MG63 (cell line): ENCODE measurements at regions not wholly inside any gene's neighbourhood (a gene's known extent, or its start where the extent isn't known, plus 50 kb on each side); places are given as distances from the start of the nearest gene placed in this dataset.

ENCODE experiments used
- DNase-seq: peaks from one replicate; pipeline ENCODE4 v3.0.0-alpha.2; 2020
- H3K27me3 ChIP-seq: fragments of 250-450 bp; sonication (Bioruptor Pico); 2 replicates; pipeline ENCODE4 v1.5.1; 2020; ENCODE audit warnings: mild to moderate bottlenecking, moderate library complexity
- H3K36me3 ChIP-seq: fragments of 250-450 bp; sonication (Bioruptor Pico); 2 replicates; pipeline ENCODE4 v1.5.1; 2020; ENCODE audit warnings: mild to moderate bottlenecking, moderate library complexity
- H3K4me3 ChIP-seq: fragments of 250-450 bp; sonication (Bioruptor Pico); 2 replicates; pipeline ENCODE4 v1.5.1; 2020; ENCODE audit warnings: mild to moderate bottlenecking, moderate library complexity
- H3K9me3 ChIP-seq: fragments of 250-450 bp; sonication (Bioruptor Pico); 2 replicates; pipeline ENCODE4 v1.5.1; 2020; ENCODE audit warnings: mild to moderate bottlenecking, moderate library complexity

DNA sequence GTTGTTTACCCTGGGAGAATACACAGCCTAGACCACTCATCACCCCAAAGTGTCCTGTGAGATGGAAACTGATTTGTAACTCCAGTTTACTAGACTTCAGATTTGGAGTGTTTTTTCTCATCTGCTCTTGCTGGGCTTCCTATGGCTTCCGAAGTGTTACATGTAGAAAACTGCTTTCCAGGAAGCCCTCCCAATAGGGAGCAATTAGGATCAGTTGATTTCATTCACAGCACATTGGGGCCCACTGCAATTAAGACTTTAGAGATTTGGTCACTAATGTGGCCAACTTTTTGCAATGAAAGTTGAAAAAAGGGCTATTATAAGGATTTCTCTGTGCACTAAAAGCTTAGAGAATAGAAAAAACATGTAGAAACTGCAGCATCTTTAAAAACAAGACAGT, 656.6 kb upstream of the CHAC2 start:
- DNase-seq: no peak
- Histone ChIP-seq H3K4me3 (no peak overlapping the region), H3K9me3 (no peaks in the 10 kb centered on the region), H3K36me3 (no peaks in the 10 kb centered on the region), H3K27me3 (no peaks in the 10 kb centered on the region)

DNA sequence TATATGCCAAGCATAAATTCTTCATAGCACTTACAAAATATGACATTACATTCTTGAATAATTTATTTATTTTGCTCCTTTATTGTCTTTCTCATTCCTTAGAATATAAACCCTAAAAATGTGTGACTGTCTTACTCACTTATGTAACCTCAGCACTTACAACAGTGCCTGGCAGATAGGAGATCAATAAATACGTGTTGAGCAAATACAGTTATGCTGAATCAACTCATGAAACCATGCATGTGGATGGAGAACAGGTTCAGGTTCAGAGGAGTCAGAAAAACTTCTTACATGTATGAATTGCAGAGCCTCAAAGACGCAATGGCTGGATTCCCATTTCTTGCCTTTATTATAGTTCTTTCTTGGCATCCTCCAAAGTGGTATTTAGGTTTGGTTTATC, 659.4 kb upstream of the CHAC2 start:
- DNase-seq: no peak
- Histone ChIP-seq H3K9me3 (no peaks in the 10 kb centered on the region), H3K36me3 (no peaks in the 10 kb centered on the region)

DNA sequence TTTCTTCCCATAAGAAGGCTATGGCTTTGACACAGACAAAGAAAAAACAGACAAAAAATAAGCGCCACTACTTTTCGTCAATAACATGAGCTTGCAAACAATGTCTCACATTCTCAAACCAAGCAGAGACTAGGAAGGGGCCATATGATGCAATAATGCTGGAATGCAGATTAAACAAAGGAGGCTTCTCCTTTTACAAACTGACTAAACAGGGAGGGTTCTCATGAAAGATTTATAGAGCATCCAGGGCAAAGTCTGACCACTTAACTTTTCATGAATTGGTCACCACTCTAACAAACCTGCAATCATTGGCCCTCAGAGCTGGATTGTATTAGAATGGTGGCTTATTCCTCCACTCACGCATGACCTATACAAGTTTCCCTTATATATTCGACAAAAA, 663.3 kb upstream of the CHAC2 start:
- Histone ChIP-seq H3K4me3 (no peak overlapping the region), H3K9me3 (no peaks in the 10 kb centered on the region), H3K27me3 (no peaks in the 10 kb centered on the region), H3K36me3 (no peaks in the 10 kb centered on the region)
- no peak for DNase-seq

More for the DNA sequence above, 659.4 kb upstream of the CHAC2 start:
- H3K27me3 ChIP-seq: no peaks in the 10 kb centered on the region
- no peak overlapping the region for H3K4me3 ChIP-seq

DNA sequence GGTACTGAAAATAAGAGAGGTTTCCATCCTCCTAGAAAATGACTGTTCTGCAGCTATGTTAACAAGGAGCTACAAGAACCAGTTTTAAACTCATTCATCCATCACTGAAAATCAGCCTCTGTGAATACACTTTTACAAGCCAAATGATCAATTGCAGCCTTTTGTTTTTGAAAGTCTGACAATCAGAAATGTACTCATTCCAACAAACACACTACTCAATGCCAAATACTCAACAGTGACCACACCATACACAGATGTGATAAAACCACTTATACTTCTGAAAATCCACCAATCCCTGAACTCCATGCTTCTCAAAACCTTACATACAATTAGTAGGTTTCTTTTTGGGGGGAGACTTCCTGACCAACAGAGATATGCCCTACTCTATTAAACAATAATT, 663.9 kb upstream of the CHAC2 start:
- no peak for DNase-seq
- Histone ChIP-seq H3K4me3 (no peak overlapping the region), H3K27me3 (no peaks in the 10 kb centered on the region), H3K36me3 (no peaks in the 10 kb centered on the region), H3K9me3 (no peaks in the 10 kb centered on the region)

DNA sequence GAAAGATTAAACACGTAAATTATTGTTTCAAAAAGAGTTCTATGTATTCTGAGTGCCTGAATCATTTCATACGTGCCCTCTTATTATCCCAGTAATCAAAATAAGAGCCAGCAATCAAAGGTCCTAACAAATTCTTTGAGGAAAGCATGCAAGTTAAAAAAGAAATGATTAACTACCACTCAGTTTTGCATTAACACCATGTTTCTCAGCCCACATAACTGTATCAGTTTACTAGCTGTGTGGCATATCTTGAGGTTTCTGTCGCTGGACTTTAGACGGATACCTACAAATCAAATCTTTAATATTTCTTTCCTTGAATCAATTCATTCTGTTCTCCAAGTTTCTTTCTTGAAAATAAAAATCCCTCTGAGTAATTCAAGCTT, 668.9 kb upstream of the CHAC2 start:
- no peaks in the 10 kb centered on the region for H3K36me3 ChIP-seq
- no peak for DNase-seq

DNA sequence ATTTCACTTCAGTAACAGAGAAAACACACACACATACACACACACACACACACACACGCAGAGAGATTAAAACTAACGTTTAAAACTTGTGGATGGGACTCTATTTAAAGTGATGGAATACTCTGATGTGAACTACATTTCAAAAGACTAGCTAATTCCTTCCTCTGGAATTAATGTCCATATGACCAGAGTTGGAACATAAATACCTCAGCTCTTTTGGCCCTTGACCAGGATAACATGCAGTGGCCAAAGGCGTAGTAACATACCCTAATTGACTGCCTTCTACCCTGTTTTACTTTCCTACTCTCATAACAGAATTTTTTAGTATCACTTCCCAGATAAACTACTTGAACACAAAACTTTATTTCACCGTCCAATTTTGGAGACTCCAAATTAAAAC, 671.3 kb upstream of the CHAC2 start:
- DNase-seq: no peak
- Histone ChIP-seq H3K27me3 (no peaks in the 10 kb centered on the region), H3K36me3 (no peaks in the 10 kb centered on the region), H3K4me3 (no peak overlapping the region), H3K9me3 (no peaks in the 10 kb centered on the region)

More for the DNA sequence above, 668.9 kb upstream of the CHAC2 start:
- no peaks in the 10 kb centered on the region for H3K27me3 ChIP-seq
- no peaks in the 10 kb centered on the region for H3K9me3 ChIP-seq
- H3K4me3 ChIP-seq: no peak overlapping the region

DNA sequence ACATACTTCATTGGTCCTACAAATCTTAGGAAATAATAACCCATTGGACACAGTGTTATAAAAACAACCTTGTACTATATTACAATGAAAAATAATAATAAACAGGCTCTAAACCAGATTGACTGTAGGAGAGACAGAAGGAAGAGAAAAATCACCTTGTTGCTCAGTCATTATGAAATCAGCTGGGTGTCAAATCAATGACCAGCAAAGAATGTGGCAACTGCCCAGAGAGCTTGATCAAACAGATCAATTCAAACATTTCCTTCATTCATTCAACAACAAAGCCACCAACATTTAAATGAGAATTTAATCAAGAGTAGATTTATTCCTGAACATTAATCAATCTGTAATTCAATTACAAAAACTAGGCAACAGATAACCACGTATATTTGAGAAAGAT, 671.9 kb upstream of the CHAC2 start:
- H3K4me3 ChIP-seq: no peak overlapping the region
- no peaks in the 10 kb centered on the region for H3K9me3 ChIP-seq
- H3K36me3 ChIP-seq: no peaks in the 10 kb centered on the region
- no peaks in the 10 kb centered on the region for H3K27me3 ChIP-seq
- DNase-seq: no peak

DNA sequence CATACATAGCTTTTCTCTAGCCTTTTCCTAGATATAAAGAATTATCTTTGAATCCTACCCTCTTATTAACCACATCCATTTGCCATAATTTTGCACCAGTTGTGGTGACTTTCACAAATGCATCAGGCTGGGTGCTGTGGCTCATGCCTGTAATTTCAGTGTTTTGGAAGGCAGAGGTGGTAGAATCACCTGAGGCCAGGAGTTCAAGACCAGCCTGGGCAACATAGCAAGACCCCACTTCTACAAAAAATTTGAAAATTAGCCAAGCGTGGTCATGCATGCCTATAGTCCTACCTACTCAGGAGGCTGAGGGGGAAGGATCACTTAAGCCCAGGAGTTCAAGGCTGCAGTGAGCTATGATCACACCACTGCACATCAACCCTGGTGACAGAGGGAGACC, 672.4 kb upstream of the CHAC2 start:
- no peak for DNase-seq
- Histone ChIP-seq H3K9me3 (no peaks in the 10 kb centered on the region), H3K36me3 (no peaks in the 10 kb centered on the region), H3K4me3 (no peak overlapping the region), H3K27me3 (no peaks in the 10 kb centered on the region)

DNA sequence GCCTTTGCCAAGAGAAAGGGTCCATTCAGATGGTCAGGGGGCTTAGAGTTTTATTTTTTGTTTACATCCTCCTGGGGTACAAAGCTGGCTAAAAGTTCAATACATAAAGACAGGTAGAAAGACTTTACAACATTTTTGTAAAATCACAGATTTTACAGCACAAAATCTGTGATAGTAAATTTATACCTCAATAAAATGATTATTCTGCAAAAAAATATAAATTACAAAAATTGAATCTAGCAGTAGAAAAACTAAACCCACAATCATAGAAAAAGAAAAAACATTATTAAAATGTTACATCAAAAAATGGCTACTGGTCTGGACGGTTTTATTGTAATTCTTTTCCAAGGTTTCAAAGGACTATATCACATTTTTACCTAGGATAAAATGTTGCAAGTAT, 674.2 kb upstream of the CHAC2 start:
- H3K9me3 ChIP-seq: no peaks in the 10 kb centered on the region
- no peaks in the 10 kb centered on the region for H3K27me3 ChIP-seq
- DNase-seq: no peak
- H3K4me3 ChIP-seq: no peak overlapping the region
- no peaks in the 10 kb centered on the region for H3K36me3 ChIP-seq

DNA sequence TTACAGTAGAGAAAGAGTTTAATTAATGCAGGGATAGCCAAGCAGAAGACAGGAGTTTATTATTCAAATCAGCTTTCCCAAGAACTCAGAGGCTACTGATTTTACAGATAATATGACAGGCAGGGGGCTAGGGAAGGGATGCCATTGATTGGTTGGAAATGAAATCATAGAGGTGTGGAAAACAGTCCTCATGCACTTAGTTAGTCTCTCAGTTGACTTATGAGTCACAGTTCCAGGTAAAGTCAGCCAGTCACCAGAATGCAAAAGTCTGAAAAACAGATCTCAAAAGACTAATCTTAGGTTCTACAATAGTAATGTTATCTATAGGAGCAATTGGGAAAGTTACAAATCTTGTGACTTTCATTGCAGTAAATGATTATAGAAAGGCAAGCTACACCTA, 676.4 kb upstream of the CHAC2 start:
- Histone ChIP-seq H3K36me3 (no peaks in the 10 kb centered on the region), H3K4me3 (no peak overlapping the region), H3K9me3 (no peaks in the 10 kb centered on the region), H3K27me3 (no peaks in the 10 kb centered on the region)
- DNase-seq: no peak

DNA sequence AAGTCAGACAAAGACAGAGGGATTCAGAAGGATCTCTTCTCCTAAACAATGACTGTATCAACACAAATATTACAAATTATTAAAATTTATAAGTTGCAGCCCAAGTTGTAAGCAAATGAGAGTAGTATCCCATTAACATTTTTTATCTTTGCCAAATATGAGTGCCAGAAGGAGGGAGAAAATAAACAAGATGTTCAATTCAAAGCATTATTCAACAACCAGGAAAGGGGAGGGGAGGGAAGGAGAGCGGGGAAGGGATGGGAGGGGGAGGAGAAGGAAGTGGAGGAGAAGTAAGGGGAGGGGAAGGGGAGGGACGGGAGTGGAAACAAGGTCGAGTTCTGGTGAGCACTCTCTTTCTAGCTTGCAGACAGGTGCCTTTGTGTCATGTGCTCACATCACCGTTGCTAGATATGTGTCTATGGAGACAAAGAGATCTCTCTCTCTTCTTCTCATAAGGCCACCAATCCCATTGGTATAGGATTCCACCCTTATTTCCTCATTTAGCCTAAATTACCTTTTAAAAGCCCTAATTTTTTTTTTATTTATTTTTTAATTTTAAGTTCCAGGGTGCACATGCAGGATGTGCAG, 679.6 kb upstream of the CHAC2 start:
- Histone ChIP-seq H3K27me3 (no peaks in the 10 kb centered on the region), H3K9me3 (no peaks in the 10 kb centered on the region), H3K4me3 (no peak overlapping the region), H3K36me3 (no peaks in the 10 kb centered on the region)
- peak; percentile 5 for DNase-seq

DNA sequence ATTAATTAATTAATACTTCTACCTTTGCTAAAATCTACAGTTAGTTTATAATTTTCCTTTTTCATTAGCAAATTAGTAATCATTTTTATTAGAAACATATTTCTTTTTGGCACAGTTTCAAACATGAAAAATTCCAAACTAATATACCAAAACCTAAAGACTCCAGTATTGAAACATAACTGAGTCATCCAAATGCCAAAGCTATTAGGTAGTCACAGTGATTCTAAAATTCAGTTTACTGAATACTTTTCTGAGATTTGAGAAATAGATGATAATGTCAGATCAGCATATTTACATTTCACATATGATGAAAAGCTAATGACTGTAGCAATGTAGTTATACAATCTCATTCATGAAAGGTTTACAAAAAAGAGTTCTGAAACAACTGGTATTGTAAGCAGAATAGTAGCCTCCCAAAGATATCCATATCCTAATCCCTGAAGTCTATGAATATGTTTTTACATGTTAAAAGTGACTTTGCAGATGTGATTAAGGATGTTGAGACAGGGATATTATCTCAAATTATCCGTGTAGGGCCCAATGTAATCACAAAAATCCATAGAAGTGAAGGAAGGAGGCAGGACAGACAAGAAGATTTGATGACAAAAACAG, 680.2 kb upstream of the CHAC2 start:
- no peak for DNase-seq
- H3K4me3 ChIP-seq: no peak overlapping the region

DNA sequence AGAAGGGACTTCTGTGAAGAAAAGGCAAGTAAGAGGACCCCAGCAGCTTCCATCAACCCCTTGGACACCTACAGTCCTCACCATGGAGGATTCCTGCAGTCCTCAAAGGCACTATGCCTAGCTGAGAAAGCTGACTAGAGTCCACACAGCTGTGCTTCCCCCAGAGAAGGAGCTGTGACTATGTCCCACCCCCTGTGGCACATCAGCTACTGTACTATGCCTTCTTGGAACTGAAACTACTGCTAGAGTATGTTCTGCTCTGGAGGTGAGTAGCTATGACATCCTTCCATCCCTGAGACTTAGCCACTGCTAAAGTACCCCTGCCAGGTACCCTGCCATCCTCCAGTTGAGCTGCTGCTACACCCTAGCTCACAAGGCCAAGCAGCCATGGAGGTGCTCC, 690.2 kb upstream of the CHAC2 start:
- no peak overlapping the region for H3K4me3 ChIP-seq
- H3K36me3 ChIP-seq: no peaks in the 10 kb centered on the region
- H3K27me3 ChIP-seq: no peaks in the 10 kb centered on the region
- no peak for DNase-seq
- H3K9me3 ChIP-seq: no peaks in the 10 kb centered on the region

More for the DNA sequence above, 680.2 kb upstream of the CHAC2 start:
- Histone ChIP-seq H3K27me3 (no peaks in the 10 kb centered on the region), H3K9me3 (0 out of 2 replicates have a peak, but pooled peaks cover 2% of the 10 kb centered on the region), H3K36me3 (no peaks in the 10 kb centered on the region)

DNA sequence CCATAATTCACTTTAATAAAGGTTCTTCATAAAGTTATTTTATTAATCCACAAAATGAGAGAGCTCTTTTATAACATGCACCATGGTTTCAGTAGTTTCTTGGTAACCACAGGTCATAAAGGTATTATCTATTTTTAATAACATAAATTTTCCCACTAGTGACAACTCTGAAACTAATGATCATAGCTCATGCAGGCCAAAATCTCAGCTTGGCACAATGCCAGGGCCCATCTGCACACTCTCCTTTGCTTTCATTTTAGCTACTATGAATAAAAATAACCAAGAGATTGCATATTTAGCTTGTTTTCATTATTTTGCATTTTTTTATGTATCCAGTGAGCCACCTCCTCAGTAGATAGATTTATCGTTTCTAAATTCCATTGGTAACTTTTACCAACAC, 691.8 kb upstream of the CHAC2 start:
- no peak for DNase-seq
- Histone ChIP-seq H3K9me3 (no peaks in the 10 kb centered on the region), H3K27me3 (no peaks in the 10 kb centered on the region), H3K4me3 (no peak overlapping the region), H3K36me3 (no peaks in the 10 kb centered on the region)

DNA sequence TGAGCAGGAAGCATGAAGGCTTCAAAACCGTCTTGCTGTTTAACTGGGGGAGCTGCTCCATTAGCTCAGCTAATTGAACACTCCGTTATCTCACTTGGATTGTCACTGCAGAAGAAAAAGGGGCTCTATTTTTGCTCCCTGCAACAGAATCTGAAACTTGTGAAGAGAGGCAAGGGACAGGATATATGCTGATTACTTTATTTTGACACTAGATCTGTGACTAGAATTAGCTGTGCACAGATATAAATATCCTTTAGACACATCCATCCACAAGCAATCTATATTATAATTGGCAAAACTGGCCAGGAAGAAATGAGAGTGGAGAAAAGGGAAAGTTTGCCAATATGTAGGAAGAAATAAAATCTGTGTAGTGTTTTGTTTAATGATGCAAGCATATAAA, 700.1 kb upstream of the CHAC2 start:
- Histone ChIP-seq H3K9me3 (no peaks in the 10 kb centered on the region), H3K27me3 (no peaks in the 10 kb centered on the region), H3K4me3 (no peak overlapping the region), H3K36me3 (no peaks in the 10 kb centered on the region)
- DNase-seq: no peak

DNA sequence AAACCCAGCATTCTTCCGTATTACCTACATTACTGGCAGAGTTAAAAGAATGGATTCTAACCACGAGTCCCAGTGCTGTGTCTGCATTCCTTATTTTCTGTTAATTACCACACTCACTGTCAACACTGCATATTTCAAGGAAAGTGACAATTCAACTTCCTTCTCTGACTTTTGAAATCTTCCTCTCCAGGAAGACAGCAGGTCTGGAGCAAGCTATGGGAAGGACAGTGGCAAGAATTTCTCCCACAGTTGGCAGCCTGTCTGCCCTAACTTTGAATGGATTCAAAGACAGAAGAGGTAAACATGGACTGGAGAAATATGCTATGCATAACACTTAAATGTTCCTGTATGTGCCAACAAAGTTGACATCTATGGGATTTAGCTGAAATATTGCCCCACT, 700.5 kb upstream of the CHAC2 start:
- no peaks in the 10 kb centered on the region for H3K9me3 ChIP-seq
- H3K27me3 ChIP-seq: no peaks in the 10 kb centered on the region
- H3K36me3 ChIP-seq: no peaks in the 10 kb centered on the region
- DNase-seq: no peak
- H3K4me3 ChIP-seq: no peak overlapping the region

DNA sequence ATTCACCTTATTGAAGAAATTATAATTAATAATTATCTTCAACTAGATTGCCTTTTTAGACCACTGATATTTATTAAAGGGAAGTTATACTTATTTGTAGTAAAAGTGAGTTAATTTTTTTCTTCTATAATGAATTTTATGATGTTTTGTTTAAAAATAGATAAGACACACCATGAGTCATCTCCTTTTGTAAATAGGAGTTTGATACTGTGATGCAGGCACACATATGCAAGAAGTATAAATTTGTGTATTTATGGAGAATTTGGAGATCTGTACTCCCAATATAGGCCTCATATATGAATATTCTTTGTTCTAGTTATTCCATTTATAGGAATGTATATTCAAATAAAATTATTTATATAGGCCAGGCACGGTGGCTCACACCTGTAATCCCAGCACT, 703.5 kb upstream of the CHAC2 start:
- H3K27me3 ChIP-seq: no peaks in the 10 kb centered on the region
- H3K36me3 ChIP-seq: no peaks in the 10 kb centered on the region
- H3K4me3 ChIP-seq: no peak overlapping the region
- H3K9me3 ChIP-seq: no peaks in the 10 kb centered on the region
- DNase-seq: no peak

DNA sequence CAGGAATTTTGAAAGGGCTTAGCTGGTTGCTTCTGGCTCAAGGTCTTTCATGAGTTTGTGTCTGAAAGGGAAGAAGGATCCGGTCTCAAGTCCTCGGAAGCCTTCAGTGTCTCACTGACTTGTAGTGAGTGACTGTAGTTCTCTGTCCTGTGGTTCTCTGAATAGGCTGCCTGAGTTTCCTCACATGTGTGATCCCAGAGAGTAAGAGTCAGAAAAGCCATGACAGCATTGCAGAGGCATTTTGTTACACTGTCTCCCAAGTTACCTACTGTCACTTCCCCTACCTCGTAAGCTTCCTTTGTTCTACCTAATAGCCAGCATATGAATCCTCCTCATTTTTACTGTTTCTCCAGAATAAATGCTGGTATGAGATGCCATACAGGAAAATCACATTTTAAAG, 709.1 kb upstream of the CHAC2 start:
- H3K9me3 ChIP-seq: no peaks in the 10 kb centered on the region
- no peaks in the 10 kb centered on the region for H3K27me3 ChIP-seq
- no peak overlapping the region for H3K4me3 ChIP-seq
- no peaks in the 10 kb centered on the region for H3K36me3 ChIP-seq
- DNase-seq: no peak

DNA sequence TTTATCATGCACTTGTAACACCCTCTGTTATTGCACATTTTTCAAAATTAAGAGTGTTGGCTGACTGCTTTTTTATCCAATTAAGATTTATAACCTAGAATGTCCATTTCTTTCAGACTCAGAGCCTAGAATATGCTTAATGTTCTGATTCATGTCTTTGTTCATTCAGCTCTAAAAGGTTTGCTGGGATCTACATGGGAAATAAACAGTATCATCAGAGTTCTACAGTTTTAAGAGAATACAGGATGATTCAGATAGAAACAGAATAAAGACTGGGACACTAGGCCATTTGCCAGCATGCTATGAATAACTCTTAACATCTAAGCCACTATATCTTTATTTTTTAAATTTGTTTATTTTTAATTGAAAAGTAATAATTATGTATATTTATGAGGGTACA, 713.7 kb upstream of the CHAC2 start:
- Histone ChIP-seq H3K9me3 (no peaks in the 10 kb centered on the region), H3K27me3 (no peaks in the 10 kb centered on the region), H3K4me3 (no peak overlapping the region), H3K36me3 (no peaks in the 10 kb centered on the region)
- no peak for DNase-seq
